Right lung (tissue), 2 donors: ENCODE measurements at regions not wholly inside any gene's neighbourhood (a gene's known extent, or its start where the extent isn't known, plus 50 kb on each side); places are given as distances from the start of the nearest gene placed in this dataset.
"Not testable (repeated sequence)": the region's sequence is repeated elsewhere in the genome, so short reads cannot be mapped to it uniquely, and the experiment has no call there.

Experiments used
- DNase-seq, 2 donors: peaks; one replicate each; pipeline ENCODE4 v3.0.0-alpha.2; 2013

DNA sequence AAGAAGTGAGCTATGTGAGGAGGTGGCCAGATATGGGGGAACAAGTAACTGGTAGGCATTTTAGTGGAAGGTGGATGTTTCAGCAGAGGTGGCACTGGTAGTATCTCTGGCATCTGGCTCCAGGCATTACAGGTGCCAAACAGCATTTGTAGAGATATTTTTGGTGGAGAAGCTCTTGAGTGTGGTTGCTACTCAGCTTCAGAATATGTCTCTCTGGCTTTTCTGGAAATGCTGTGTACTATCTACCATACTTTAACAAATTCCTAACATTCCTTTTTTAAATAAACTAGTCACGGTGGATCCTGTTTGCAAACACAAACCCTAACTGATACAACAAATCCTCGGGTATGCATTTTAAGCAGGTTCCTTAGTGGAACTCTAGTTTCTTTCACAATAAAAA is 128.0 kb downstream of the BARX2 start:
- DNase-seq, result no peak

GRCh38 chr11:129505266-129505665 is 129.6 kb downstream of the BARX2 start:
- no peak for DNase-seq

DNA sequence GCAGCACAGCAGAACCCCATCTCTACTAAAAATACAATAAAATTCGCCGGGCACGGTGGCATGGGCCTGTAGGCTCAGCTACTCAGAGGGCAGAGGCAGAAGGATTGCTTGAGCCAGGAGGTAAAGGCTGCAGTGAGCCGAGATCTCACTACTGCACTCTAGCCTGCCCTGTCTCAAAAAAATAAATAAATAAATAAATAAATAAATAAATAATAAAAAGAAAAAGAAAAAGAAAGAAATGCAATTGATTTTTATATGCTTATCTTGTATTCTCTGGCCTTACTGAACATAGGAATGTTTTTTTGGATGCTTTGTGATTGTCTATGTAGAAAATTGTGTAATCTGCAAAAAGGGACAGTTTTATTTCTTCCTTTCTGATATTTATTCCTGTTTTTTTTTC is 132.5 kb downstream of the BARX2 start:
- no peak for DNase-seq

DNA sequence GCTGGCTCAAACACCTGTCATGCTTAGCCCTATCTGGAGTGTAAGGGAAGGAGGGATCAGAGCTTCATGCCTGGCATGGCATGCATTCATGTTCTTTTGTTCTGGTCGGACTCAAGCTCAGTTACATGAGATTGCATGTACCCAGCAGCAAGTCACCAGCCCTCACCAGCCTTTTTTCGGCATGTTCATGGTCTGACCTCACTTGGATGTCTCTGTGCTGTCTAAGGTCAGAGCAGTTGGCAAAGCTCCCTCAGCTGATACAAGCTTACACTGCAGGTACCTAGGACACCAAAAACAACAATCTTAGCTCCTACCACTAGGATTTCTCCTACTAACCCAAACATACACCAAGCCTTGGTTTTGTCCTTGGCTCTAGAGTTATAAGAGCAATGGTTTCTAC is 152.6 kb downstream of the BARX2 start:
- no peak for DNase-seq

DNA sequence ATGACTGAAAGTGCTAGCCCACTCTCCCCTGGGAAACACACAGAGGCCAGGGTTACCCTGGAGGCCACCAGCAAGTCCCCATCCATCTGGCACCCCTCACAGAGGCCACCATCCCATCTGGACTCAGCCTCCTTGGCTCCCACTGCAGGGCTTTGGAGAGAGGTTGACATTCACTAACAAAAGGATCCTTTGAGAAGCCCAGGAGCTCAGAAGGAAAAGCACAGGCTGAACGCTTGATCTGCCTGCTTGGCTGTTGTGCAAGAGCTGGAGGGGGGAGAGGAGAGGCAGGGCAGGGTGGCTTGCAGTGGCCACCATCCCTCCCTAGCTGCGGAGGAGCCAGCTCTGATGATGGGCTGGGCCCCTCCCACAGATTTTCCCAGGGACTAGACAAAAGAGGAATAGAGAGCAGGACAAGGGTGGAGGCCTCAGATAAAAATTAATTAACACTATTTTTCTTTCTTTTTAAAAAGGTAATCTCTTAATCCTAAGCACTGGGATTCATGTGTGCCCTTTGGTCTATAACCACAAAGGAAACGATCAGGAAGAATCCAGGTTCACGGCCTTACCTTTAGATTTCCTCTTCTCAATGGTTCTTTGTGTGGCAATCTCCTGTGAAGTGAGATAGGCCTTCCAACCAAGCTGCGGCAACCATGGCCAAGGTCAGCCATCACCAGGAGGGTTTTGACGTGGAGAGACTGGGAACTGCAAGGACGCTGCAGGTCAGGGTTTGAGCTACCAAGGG is 154.7 kb downstream of the BARX2 start:
- no peak for DNase-seq

DNA sequence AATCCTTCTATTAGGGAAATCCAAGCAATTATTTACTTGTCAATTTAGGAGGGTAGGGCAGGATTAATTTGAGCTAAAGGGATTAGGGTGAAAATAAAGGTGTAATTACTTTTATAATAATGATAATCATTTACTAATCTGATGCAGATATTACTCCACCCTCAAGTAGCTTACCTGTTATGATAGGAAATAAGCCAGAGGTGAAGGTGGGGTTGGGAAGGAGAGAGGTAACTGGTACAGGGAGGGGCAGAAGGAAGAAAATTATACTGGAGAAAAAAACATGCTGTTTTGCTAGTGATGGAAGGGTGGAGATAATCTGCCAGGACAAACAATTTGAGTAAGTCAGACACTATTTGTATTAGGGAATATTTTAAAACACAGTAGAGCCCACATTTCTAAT is 157.7 kb downstream of the BARX2 start:
- DNase-seq, result no peak

DNA sequence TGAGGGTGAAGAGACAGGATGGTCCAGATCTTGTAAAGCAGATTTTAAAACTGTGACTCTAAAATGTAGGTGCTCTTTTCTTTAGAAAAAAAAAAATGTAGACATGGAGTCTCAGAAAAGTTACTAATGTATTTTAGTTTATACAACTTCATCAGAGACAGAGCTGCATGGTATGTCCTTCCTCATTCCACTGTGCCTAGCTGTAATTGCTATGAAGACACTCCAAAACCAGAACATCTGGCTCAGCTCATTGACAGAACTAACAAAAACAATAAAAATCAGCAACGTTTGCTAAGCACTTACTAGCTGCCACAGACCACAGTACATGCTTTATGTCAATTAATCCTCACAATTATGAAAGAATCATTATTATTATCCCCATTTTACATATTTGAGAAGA is 160.7 kb downstream of the BARX2 start:
- DNase-seq, result no peak

DNA sequence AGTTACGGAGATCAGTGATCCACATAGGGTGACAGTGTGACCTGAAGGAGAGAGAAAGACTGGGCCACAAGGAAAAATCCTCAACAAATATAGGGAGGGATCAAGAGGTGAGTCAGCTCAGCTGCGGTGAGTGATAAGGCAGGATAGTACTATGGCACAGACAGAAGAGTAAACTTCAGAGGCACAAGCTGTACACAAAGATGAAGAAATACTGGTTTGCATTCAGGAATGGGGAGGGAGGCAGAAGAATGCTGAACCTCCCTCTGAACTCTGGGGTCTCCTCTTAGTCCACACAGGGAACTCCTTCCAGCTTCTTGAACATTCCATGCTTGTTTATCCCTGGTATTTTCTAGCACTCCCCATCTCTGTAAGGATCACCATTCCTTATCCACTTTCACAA is 162.7 kb downstream of the BARX2 start:
- DNase-seq, result no peak

DNA sequence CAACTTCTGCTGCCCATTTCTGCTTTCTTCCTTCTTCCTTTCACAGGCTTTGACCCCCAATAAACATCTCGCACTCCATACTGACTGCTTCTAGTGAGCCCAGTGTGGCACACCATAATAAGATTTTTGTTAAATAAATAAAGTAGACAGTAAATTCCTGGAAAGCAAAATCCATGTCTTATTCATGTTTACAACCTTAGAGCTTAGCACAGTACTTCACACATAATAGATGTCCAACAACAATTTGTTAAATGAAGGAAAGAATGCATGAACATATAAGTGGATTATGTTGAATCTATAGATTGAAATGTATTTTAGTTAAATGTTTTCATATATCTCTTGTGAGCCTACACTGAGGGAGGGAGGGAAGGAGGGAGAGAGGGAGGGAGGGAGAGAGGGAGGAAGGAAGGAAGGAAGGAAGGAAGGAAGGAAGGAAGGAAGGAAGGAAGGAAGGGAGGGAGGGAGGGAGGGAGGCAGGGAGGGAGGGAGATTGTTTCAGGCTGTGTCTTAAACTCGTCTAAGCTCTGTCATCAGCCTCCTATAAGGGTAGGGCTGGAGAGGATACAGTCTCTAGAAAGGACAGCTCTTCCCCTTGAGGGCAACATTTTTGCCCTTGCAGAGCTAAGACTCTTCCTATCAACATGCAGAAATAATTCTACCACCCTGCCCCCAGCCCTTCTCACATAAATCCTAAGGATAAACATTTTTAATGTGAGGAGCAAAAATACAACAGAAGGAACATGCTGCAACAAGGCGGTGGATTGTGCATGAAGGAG is 168.1 kb downstream of the BARX2 start:
- DNase-seq, result no peak

GRCh38 chr11:129544691-129545090 is 169.0 kb downstream of the BARX2 start:
- DNase-seq, result no peak

GRCh38 chr11:129546266-129546665 is 170.6 kb downstream of the BARX2 start:
- no peak for DNase-seq

DNA sequence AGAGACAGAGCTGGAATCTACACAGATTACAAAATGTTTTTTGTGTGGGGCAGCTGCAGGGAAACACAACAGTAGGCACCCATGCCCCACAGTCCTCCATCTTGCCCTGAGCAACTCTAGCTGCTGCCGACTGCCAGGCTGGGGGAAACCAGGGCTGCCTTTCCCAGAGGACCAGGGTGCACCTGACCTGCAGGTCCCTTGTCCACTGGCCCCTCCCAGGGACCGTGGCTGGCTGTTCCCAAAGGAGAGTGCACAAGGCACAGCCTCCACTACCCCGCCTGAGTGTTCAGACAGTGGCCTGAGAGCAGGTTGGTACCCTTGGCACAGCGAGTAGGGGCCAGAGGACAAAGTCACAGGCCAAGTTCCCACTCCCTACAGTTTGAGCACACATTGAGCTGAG is 181.8 kb downstream of the BARX2 start:
- no peak for DNase-seq

GRCh38 chr11:129569007-129569406 is 193.4 kb downstream of the BARX2 start:
- DNase-seq, result no peak

GRCh38 chr11:129572667-129573066 is 197.0 kb downstream of the BARX2 start:
- not testable (repeated sequence) for DNase-seq

DNA sequence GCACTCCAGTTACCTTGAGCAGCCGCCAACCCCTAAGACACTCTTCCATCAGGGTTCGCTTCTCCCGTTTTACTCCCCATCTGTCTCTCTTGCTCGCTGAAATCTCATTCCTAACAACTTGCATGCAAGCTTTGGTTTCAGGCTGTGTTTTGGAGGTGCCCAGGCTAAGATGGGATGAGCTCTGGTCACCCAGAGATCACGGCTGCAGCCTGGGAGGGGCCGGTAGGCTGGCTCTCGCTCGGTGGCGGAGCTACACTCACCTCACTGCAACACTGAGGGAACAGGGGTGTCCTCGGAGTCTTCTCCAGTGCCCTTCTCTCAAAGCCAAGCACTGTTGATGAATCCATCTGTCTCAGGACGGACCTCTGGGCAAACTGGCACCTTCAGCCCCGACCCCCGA is 197.5 kb downstream of the BARX2 start:
- DNase-seq, result no peak

DNA sequence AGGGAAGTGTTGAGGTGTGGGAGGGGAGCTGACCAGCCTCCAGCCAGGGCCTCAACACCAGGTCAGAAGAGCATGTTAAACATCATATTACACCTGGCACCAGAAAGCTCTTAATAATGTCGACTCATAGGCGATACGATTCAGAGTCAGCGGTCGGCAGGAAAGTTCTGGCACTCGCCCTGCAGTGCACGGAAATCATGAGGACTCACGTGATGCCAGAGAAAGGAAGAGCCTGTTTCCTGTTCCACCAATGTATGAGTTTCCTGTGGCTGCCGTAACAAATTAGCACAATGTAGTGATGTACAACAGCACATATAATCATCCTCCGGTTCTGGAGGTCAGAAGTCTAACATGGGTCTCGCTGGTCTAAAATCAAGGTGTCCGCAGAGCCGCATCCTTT is 198.8 kb downstream of the BARX2 start:
- no peak for DNase-seq

DNA sequence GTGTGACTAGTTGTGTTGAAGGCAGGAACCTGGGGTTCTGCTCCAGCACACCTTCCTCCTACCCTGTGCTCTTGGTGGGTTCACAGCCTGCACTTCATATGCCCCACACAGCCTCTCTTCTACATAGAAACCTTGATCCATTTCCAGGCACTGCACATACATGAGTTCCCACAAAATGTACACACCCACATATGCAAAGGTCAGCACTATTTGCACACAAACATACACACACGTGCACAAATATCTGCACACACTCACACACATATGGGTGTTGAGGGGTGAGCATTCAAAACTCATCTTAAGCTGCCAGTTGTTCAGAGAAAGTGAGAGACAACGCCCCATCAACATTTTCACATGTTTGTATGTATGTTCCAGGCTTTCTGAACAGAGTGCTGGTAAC is 201.0 kb downstream of the BARX2 start:
- no peak for DNase-seq

- no peak for DNase-seq
Observed at GRCh38 chr11:129578006-129578405, 202.4 kb downstream of the BARX2 start.

- no peak for DNase-seq
Observed at GRCh38 chr11:129580278-129580677, 204.6 kb downstream of the BARX2 start.

GRCh38 chr11:129584316-129584715 is 208.7 kb downstream of the BARX2 start:
- no peak for DNase-seq

- DNase-seq, result no peak
Observed at GRCh38 chr11:129589190-129589860, 213.7 kb downstream of the BARX2 start.

DNA sequence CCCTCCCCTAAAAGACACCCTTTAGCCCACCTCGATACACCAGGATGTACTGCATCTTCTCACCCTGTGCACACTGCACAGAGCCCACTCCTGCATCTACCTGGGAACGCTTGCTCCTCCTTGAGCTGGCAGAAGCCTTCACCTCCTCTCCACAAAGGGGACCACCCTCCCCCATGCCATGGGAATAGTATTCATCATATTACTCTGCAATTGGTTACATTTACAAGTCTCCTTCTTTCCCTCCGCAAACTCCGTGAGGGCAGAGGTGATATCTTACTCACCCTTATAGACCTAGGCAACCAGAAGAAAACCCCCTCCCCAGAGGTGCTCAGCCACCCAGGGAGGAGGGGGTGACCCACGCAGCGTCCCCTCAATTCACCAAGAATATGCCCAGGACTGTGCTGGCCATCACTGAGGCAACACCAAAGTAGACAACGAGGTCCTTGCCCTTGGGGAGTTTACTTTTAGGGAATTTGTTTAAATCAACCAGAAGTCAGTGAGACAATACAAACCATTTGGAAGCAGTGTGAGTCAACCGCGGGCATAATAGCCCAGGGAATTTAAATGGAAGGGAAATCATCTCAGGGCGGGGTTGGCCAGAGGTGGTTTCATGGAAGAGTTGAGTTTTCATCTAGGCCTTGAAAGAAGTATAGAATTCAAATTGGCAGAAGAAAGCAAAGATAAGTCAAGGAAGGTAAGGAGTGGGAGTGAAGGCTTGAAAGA is 214.5 kb downstream of the BARX2 start:
- no peak for DNase-seq
